Esophagus muscularis mucosa (tissue), 4 donors: ENCODE measurements at regions not wholly inside any gene's neighbourhood (a gene's known extent, or its start where the extent isn't known, plus 50 kb on each side); places are given as distances from the start of the nearest gene placed in this dataset.

ENCODE experiments used
- DNase-seq: peaks from one replicate; pipeline ENCODE4 v3.0.0-alpha.2; 2017; ENCODE audit errors: extremely low spot score
- H3K27ac ChIP-seq, 4 donors: fragments of 200-600 bp; sonication (generic); replicated peaks in 1 of 4; 1 replicate in 3 of 4; 2 replicates in 1 of 4; pipeline ENCODE4 v1.5.1; 2016 to 2019; ENCODE audit warnings: mild to moderate bottlenecking in 1 of 4
- H3K27me3 ChIP-seq, 4 donors: fragments of 200-600 bp; sonication (generic); one replicate each; pipeline versions ENCODE4 v1.5.1 to v1.6.0; 2016 to 2019
- H3K36me3 ChIP-seq, 4 donors: fragments of 200-600 bp; sonication (generic); one replicate each; pipeline ENCODE4 v1.5.1; 2016 to 2019
- H3K4me1 ChIP-seq, 4 donors: fragments of 200-600 bp; sonication (generic); one replicate each; pipeline ENCODE4 v1.5.1; 2016 to 2019
- H3K4me3 ChIP-seq, 4 donors: fragments of 200-600 bp; sonication (generic); 1 replicate in 2 of 4; 2 replicates in 2 of 4; pipeline ENCODE4 v1.5.1; 2016 to 2019; ENCODE audit warnings: mild to moderate bottlenecking in 4 of 4, moderate library complexity in 1 of 4
- H3K9me3 ChIP-seq, 4 donors: fragments of 200-600 bp; sonication (generic); 1 replicate in 3 of 4; 2 replicates in 1 of 4; pipeline ENCODE4 v1.5.1; 2016 to 2019
- CTCF ChIP-seq, 3 experiments: fragments of 200-600 bp in 2 of 3; fragments of 450-650 bp in 1 of 3; sonication (generic) in 2 of 3; IDR thresholded peaks; one replicate each; pipeline ENCODE4 v1.5.1; 2017 to 2019; ENCODE audit warnings: antibody characterized with exemption in 3 of 3, mild to moderate bottlenecking in 2 of 3, moderate library complexity in 1 of 3
- EP300 ChIP-seq: sonication (generic); formaldehyde crosslinking; IDR thresholded peaks from one replicate; pipeline ENCODE4 v1.6.1; 2017; ENCODE audit warnings: antibody characterized with exemption
- POLR2A ChIP-seq: fragments of 450-650 bp; IDR thresholded peaks from one replicate; pipeline ENCODE4 v1.6.1; 2017; ENCODE audit warnings: antibody characterized with exemption, moderate library complexity, mild to moderate bottlenecking, low read depth
- POLR2AphosphoS5 ChIP-seq, 2 donors: sonication (generic); formaldehyde crosslinking; IDR thresholded peaks; one replicate each; pipeline ENCODE4 v1.6.1; 2017; ENCODE audit warnings: antibody characterized with exemption in 2 of 2
- WGBS: methylation state at CpG from one replicate; pipeline ENCODE4 v1.1.5; 2018; 5-methylcytosine and 5-hydroxymethylcytosine counted together
- intact Hi-C: fragments of 100-400 bp; cut with DNase I; formaldehyde crosslinking; loops from one replicate; pipeline ENCODE4 v1.15.1; 2023

GRCh38 chr15:93178371-93178770 lies 89.4 kb upstream of the RGMA start:
- TF ChIP-seq POLR2A: no peak
- TF ChIP-seq CTCF (IDR thresholded peaks at IDR 0.05): no peak
- no peak for TF ChIP-seq EP300
- TF ChIP-seq POLR2AphosphoS5 (IDR thresholded peaks at IDR 0.05): no peak
- H3K9me3 ChIP-seq: no peaks in the 10 kb centered on the region
- WGBS: 95% methylated on average over 6 of the region's 8 CpGs
- H3K27ac ChIP-seq: no peak overlapping the region
- H3K36me3 ChIP-seq: no peaks in the 10 kb centered on the region
- intact Hi-C loops: no loop called here
- peaks cover 0 to 10% (median 7%) of the 10 kb centered on the region in 4 donors for H3K4me1 ChIP-seq
- no peaks in the 10 kb centered on the region for H3K27me3 ChIP-seq
- no peak overlapping the region for H3K4me3 ChIP-seq
- DNase-seq: no peak

DNA sequence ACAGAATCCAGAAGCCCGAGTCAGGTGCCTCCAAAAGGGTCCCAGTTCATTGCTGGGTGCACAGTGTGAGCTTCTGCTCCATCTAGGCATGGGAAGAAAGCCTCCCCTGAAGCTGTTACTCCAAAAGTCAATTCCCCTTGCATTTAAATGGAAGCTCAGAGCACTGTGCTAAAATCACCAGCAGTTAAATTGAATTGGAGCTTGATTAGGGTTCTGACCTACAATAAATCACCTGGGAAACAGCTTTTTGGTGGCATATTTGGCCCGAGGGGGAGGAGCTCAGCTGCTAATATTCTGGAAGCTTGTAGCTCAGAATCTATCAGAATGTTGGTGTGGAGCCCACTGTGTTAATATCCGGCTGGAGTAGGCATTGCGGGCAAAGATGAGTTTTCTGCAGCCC lies 87.1 kb upstream of the RGMA start:
- intact Hi-C loops: no loop called here
- Histone ChIP-seq H3K36me3 (no peaks in the 10 kb centered on the region), H3K27me3 (no peaks in the 10 kb centered on the region), H3K9me3 (no peaks in the 10 kb centered on the region), H3K27ac (no peak overlapping the region), H3K4me3 (no peak overlapping the region), H3K4me1 (peaks cover 0 to 10% (median 7%) of the 10 kb centered on the region in 4 donors)
- 93% methylated on average over 4 of the region's 4 CpGs for WGBS
- no peak for TF ChIP-seq CTCF (IDR thresholded peaks at IDR 0.05)
- TF ChIP-seq EP300: no peak
- TF ChIP-seq POLR2A: no peak
- no peak for TF ChIP-seq POLR2AphosphoS5 (IDR thresholded peaks at IDR 0.05)
- no peak for DNase-seq

GRCh38 chr15:93174836-93175235 lies 85.8 kb upstream of the RGMA start:
- H3K36me3 ChIP-seq: no peaks in the 10 kb centered on the region
- H3K27me3 ChIP-seq: no peaks in the 10 kb centered on the region
- 79% methylated on average over 2 of the region's 2 CpGs for WGBS

GRCh38 chr15:93173369-93173768 lies 84.4 kb upstream of the RGMA start:
- no peaks in the 10 kb centered on the region for H3K9me3 ChIP-seq
- H3K4me3 ChIP-seq: no peak overlapping the region
- 59% methylated on average over 3 of the region's 3 CpGs for WGBS
- H3K27me3 ChIP-seq: no peaks in the 10 kb centered on the region
- peaks cover 0 to under 1% (median 0%) of the 10 kb centered on the region in 4 donors for H3K4me1 ChIP-seq
- DNase-seq: no peak
- H3K36me3 ChIP-seq: no peaks in the 10 kb centered on the region
- TF ChIP-seq POLR2AphosphoS5 (IDR thresholded peaks at IDR 0.05) (no peak), EP300 (no peak), POLR2A (no peak), CTCF (IDR thresholded peaks at IDR 0.05) (no peak)
- H3K27ac ChIP-seq: no peak overlapping the region
- intact Hi-C loops: no loop called here

More at GRCh38 chr15:93174836-93175235, 85.8 kb upstream of the RGMA start:
- Histone ChIP-seq H3K9me3 (no peaks in the 10 kb centered on the region), H3K4me3 (no peak overlapping the region), H3K4me1 (peaks cover 0 to 10% (median 7%) of the 10 kb centered on the region in 4 donors), H3K27ac (no peak overlapping the region)
- TF ChIP-seq POLR2AphosphoS5 (IDR thresholded peaks at IDR 0.05): no peak
- TF ChIP-seq EP300: no peak
- TF ChIP-seq POLR2A: no peak
- no peak for TF ChIP-seq CTCF (IDR thresholded peaks at IDR 0.05)
- intact Hi-C loops: no loop called here
- DNase-seq: no peak

- no peaks in the 10 kb centered on the region for H3K4me1 ChIP-seq
- no peaks in the 10 kb centered on the region for H3K27me3 ChIP-seq
- DNase-seq: no peak
- WGBS: 59% methylated on average over 3 of the region's 3 CpGs
- intact Hi-C loops: no loop called here
- no peak for TF ChIP-seq POLR2A
- TF ChIP-seq CTCF (IDR thresholded peaks at IDR 0.05): no peak
- TF ChIP-seq POLR2AphosphoS5 (IDR thresholded peaks at IDR 0.05): no peak
- no peak for TF ChIP-seq EP300
- no peaks in the 10 kb centered on the region for H3K9me3 ChIP-seq
- H3K36me3 ChIP-seq: no peaks in the 10 kb centered on the region
- H3K27ac ChIP-seq: no peak overlapping the region
- no peak overlapping the region for H3K4me3 ChIP-seq
These were observed 82.5 kb upstream of the RGMA start for GRCh38 chr15:93171476-93171875.
